Suprapubic skin (tissue), 4 donors: ENCODE measurements at regions not wholly inside any gene's neighbourhood (a gene's known extent, or its start where the extent isn't known, plus 50 kb on each side); places are given as distances from the start of the nearest gene placed in this dataset.
"Not testable (repeated sequence)": the region's sequence is repeated elsewhere in the genome, so short reads cannot be mapped to it uniquely, and the experiment has no call there.

ENCODE experiments used
- POLR2A ChIP-seq, 2 donors: fragments of 450-650 bp; IDR thresholded peaks; one replicate each; pipeline ENCODE4 v1.6.1; 2017; ENCODE audit warnings: antibody characterized with exemption in 2 of 2, mild to moderate bottlenecking in 2 of 2, moderate library complexity in 2 of 2
- POLR2AphosphoS5 ChIP-seq, 3 donors: sonication (generic); formaldehyde crosslinking; IDR thresholded peaks; one replicate each; pipeline ENCODE4 v1.6.1; 2017; ENCODE audit warnings: antibody characterized with exemption in 3 of 3
- TF ChIP-seq, protein P1 (sequence below), 2 donors: fragments of 200-600 bp in 1 of 2; fragments of 450-650 bp in 1 of 2; sonication (generic) in 1 of 2; IDR thresholded peaks; one replicate each; pipeline ENCODE4 v1.5.1; 2016 to 2019; ENCODE audit warnings: antibody characterized with exemption in 2 of 2, mild to moderate bottlenecking in 1 of 2, moderate library complexity in 1 of 2

DNA sequence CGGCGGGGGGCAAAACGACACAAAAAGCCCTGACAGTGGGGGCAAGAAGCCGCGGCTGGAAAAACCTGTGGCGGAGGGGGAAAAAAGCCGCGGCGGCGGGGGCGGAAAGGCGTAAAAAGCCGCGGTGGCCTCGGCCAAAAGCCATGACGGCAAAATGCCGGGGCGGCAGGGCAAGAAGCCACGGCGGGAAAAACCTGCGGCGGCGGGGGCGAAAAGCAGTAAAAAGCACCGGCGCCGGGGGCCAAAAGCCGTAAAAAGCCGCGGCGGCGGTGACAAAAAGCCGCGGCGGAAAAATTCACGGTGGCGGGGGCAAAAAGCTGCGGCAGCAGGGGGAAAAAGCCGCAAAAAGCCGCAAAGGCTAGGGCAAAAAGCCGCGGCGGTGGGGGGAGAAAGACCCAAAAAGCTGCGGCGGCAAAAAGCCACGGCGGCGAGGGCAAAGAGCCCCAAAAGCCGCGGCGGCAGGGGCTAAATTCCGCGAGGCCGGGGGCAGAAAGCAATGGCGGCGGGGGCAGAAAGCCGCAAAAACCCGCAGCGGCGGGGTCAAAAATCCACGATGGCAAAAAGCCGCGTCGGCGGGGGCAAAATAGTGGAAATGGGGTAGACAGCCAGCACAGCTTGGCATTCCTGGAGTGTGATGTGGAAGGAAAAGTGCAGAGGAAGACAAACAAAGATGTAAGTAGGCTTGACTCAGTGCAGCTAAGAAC is 167.5 kb upstream of the TP53TG3D start:
- not testable (repeated sequence) for TF ChIP-seq POLR2A, POLR2AphosphoS5 (IDR thresholded peaks at IDR 0.05)
- TF ChIP-seq, protein P1, sequence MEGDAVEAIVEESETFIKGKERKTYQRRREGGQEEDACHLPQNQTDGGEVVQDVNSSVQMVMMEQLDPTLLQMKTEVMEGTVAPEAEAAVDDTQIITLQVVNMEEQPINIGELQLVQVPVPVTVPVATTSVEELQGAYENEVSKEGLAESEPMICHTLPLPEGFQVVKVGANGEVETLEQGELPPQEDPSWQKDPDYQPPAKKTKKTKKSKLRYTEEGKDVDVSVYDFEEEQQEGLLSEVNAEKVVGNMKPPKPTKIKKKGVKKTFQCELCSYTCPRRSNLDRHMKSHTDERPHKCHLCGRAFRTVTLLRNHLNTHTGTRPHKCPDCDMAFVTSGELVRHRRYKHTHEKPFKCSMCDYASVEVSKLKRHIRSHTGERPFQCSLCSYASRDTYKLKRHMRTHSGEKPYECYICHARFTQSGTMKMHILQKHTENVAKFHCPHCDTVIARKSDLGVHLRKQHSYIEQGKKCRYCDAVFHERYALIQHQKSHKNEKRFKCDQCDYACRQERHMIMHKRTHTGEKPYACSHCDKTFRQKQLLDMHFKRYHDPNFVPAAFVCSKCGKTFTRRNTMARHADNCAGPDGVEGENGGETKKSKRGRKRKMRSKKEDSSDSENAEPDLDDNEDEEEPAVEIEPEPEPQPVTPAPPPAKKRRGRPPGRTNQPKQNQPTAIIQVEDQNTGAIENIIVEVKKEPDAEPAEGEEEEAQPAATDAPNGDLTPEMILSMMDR (IDR thresholded peaks at IDR 0.05): not testable (repeated sequence)
